K562 (cell line): ENCODE measurements at regions not wholly inside any gene's neighbourhood (a gene's known extent, or its start where the extent isn't known, plus 50 kb on each side); places are given as distances from the start of the nearest gene placed in this dataset.

Source experiments
- ATAC-seq: fragments of 200-7000 bp; cut with Tn5 transposase; 3 replicates; pipeline ENCODE4 v1.9.1; 2020; ENCODE audit warnings: moderate library complexity
- BruUV-seq: library from RNA; stranded (reverse); fragments of 400-500 nt; replicated peaks from 2 replicates; lab custom pipeline; 2021; lab: Mats Ljungman, UMichigan
- CTCF ChIA-PET: fragments of 300-600 bp; formaldehyde crosslinking; extraction: SDS; loops from one replicate; lab custom pipeline; 2021; ENCODE audit warnings: low intra/inter-chr PET ratio; lab: Yijun Ruan, JAX
- POLR2A ChIA-PET: fragments of 300-600, 350-650 bp; sonication (Branson Sonifier 250); formaldehyde crosslinking; extraction: SDS; loops from one replicate; lab custom pipeline; 2021; ENCODE audit warnings: antibody characterized with exemption, inconsistent platforms; lab: Yijun Ruan, JAX
- DNase-seq, 4 experiments: peaks; one replicate each; pipeline versions ENCODE4 v3.0.0 to v3.0.0-alpha.2; 2011 to 2018; ENCODE audit warnings: low spot score in 3 of 4, mixed read lengths in 3 of 4; ENCODE audit errors: extremely low read depth in 1 of 4
- FAIRE-seq: peaks from 2 replicates; lab custom pipeline; 2011; peaks lifted over from hg19 to GRCh38; lab: Jason Lieb, UNC
- H2AFZ ChIP-seq: 2 replicates; pipeline ENCODE4 v1.6.0; 2011; ENCODE audit warnings: low read depth, low read length, control low read depth, inconsistent platforms
- H3K27ac ChIP-seq: fragments of 200-600 bp; 3 replicates; pipeline ENCODE4 v1.8.0; 2011; ENCODE audit warnings: low read depth, mild to moderate bottlenecking, control low read depth, inconsistent platforms, low read length, moderate library complexity, mixed read lengths; ENCODE audit errors: extremely low read depth
- H3K27me3 ChIP-seq, 2 experiments: fragments of 300-600 bp in 1 of 2; 2 replicates in 1 of 2; 3 replicates in 1 of 2; pipeline versions ENCODE4 v1.6.0 to v1.8.0; 2011; ENCODE audit warnings: inconsistent platforms in 2 of 2, low read length in 2 of 2, mild to moderate bottlenecking in 1 of 2, mixed read lengths in 1 of 2, moderate library complexity in 1 of 2; ENCODE audit not compliant: control insufficient read depth in 2 of 2, insufficient read depth in 2 of 2
- H3K36me3 ChIP-seq: fragments of 300-600 bp; 3 replicates; pipeline ENCODE4 v1.8.0; 2011; ENCODE audit warnings: mild to moderate bottlenecking, low read length, inconsistent platforms; ENCODE audit not compliant: control insufficient read depth, insufficient read depth
- H3K4me1 ChIP-seq, 2 experiments: fragments of 200-600 bp in 1 of 2; replicated peaks in 1 of 2; 2 replicates in 1 of 2; 3 replicates in 1 of 2; pipeline versions ENCODE4 v1.5.1 to v1.8.0; 2011; ENCODE audit warnings: inconsistent platforms in 2 of 2, low read length in 2 of 2, mild to moderate bottlenecking in 1 of 2, mixed read lengths in 1 of 2, moderate library complexity in 1 of 2; ENCODE audit not compliant: control insufficient read depth in 2 of 2, insufficient read depth in 2 of 2
- H3K4me2 ChIP-seq: 2 replicates; pipeline ENCODE4 v1.6.1; 2011; ENCODE audit warnings: low read length, control low read depth, inconsistent platforms, mixed read lengths; ENCODE audit not compliant: insufficient read depth
- H3K4me3 ChIP-seq: fragments of 200-600 bp; sonication (generic), shearing (Covaris generic); 2 replicates; pipeline ENCODE4 v1.5.1; 2016; ENCODE audit warnings: control low read depth, inconsistent platforms
- H3K79me2 ChIP-seq: fragments of 200-600 bp; 3 replicates; pipeline ENCODE4 v1.8.0; 2011; ENCODE audit warnings: low read length, inconsistent platforms; ENCODE audit not compliant: control insufficient read depth, insufficient read depth
- H3K9ac ChIP-seq, 2 experiments: 2 replicates each; pipeline versions ENCODE4 v1.6.0 to v1.6.1; 2011; ENCODE audit warnings: low read depth in 2 of 2, low read length in 2 of 2, control low read depth in 1 of 2, inconsistent platforms in 1 of 2, mild to moderate bottlenecking in 1 of 2, mixed read lengths in 1 of 2; ENCODE audit not compliant: insufficient read depth in 1 of 2
- H3K9me1 ChIP-seq: one replicate; pipeline ENCODE4 v1.6.0; 2011; ENCODE audit warnings: inconsistent platforms, mild to moderate bottlenecking, low read length, moderate library complexity; ENCODE audit not compliant: control insufficient read depth, insufficient read depth
- H3K9me3 ChIP-seq: replicated peaks from 2 replicates; pipeline ENCODE4 v1.5.1; 2011; ENCODE audit warnings: low read depth, low read length, inconsistent platforms; ENCODE audit not compliant: control insufficient read depth, insufficient read depth
- H4K20me1 ChIP-seq: replicated peaks from 2 replicates; pipeline ENCODE4 v1.6.1; 2011; ENCODE audit warnings: low read length, inconsistent platforms, mixed read lengths; ENCODE audit not compliant: control insufficient read depth, insufficient read depth
- CBFA2T2 ChIP-seq: fragments of 450-650 bp; conservative IDR thresholded peaks from 2 replicates; pipeline ENCODE4 v1.6.1; 2017; ENCODE audit warnings: mild to moderate bottlenecking
- RAD51 ChIP-seq: fragments of 450-650 bp; IDR thresholded peaks from 2 replicates; pipeline ENCODE4 v1.7.1; 2016; ENCODE audit warnings: low read depth, mild to moderate bottlenecking, borderline replicate concordance
- ZNF436 ChIP-seq: fragments of 250-450, 450-650 bp; sonication (Bioruptor Pico); formaldehyde crosslinking; IDR thresholded peaks from 2 replicates; pipeline ENCODE4 v1.7.0; 2020; ENCODE audit warnings: mild to moderate bottlenecking
- whole genome bisulfite sequencing: fragments of 100-300 bp; shearing (Covaris generic); methylation state at CpG from one replicate; pipeline ENCODE4 v1.1.6; 2016; ENCODE audit warnings: low coverage, mixed read lengths; ENCODE audit not compliant: insufficient coverage; ENCODE audit errors: missing lambda C conversion rate; 5-methylcytosine and 5-hydroxymethylcytosine counted together
- in situ Hi-C: fragments of 300-500 bp; cut with MboI; formaldehyde crosslinking; loops from 4 replicates; pipeline ENCODE4 v1.15.0; 2018; ENCODE audit warnings: inconsistent platforms, mixed read lengths
- intact Hi-C: fragments of 100-400 bp; cut with micrococcal nuclease; formaldehyde crosslinking; loops from 2 replicates; pipeline ENCODE4 v1.14.2; 2022
- TF ChIP-seq, protein P1 (sequence below): fragments of 450-650 bp; formaldehyde crosslinking; IDR thresholded peaks from 2 replicates; pipeline ENCODE4 v1.4.0; 2020; ENCODE audit warnings: mild to moderate bottlenecking, mixed read lengths
- TF ChIP-seq, protein P2 (sequence below): fragments of 450-650 bp; IDR thresholded peaks from 2 replicates; pipeline ENCODE4 v1.6.1; 2016; ENCODE audit warnings: mild to moderate bottlenecking

DNA sequence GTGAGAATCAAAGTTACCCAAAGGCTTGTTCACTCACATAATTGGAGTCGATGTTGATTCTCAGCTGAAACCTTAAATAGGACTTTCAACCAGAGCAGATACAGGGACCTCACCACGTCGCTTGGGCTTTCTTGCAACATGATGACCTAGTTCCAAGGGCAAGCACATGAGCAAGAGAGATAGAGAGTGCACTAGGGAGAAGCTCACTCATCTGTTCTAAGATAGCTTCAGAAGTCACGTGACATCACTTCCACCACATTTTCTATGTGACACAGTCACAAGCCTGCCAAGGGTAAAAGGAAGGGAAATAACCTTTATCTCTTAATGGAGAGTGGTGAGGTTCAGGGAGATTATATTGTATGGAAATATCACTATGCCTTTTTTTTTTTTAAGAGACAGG, 470.1 kb upstream of the PLXNA2 start:
- no peak for FAIRE-seq
- in situ Hi-C loops, result no loop called here

More for the DNA sequence above, 470.1 kb upstream of the PLXNA2 start:
- Histone ChIP-seq H3K36me3 (no peaks in the 10 kb centered on the region), H3K27ac (no peak overlapping the region), H3K9me1 (no peaks in the 10 kb centered on the region), H3K4me1 (no peaks in the 10 kb centered on the region), H3K4me3 (no peak overlapping the region), H3K79me2 (no peaks in the 10 kb centered on the region), H4K20me1 (no peaks in the 10 kb centered on the region), H3K9ac (no peak overlapping the region), H2AFZ (no peak overlapping the region), H3K9me3 (no peaks in the 10 kb centered on the region; the same call in 1 of the 2 replicates), H3K27me3 (no peaks in the 10 kb centered on the region), H3K4me2 (no peak overlapping the region)
- no peak for ATAC-seq
- WGBS, result 2% methylated on average over 4 of the region's 4 CpGs
- BruUV-seq, result no TSS peak
- intact Hi-C loops, result no loop called here
- no peak for DNase-seq
- TF ChIP-seq CBFA2T2 (peak; percentile 35; the same call in 1 of the 2 replicates), ZNF436 (CRISPR knock-in tag) (no peak), RAD51 (peak; percentile 56; the same call in 1 of the 2 replicates)
- TF ChIP-seq, protein P1, sequence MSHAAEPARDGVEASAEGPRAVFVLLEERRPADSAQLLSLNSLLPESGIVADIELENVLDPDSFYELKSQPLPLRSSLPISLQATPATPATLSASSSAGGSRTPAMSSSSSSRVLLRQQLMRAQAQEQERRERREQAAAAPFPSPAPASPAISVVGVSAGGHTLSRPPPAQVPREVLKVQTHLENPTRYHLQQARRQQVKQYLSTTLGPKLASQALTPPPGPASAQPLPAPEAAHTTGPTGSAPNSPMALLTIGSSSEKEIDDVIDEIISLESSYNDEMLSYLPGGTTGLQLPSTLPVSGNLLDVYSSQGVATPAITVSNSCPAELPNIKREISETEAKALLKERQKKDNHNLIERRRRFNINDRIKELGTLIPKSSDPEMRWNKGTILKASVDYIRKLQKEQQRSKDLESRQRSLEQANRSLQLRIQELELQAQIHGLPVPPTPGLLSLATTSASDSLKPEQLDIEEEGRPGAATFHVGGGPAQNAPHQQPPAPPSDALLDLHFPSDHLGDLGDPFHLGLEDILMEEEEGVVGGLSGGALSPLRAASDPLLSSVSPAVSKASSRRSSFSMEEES (CRISPR knock-in tag), result peak; percentile 96
- TF ChIP-seq, protein P2, sequence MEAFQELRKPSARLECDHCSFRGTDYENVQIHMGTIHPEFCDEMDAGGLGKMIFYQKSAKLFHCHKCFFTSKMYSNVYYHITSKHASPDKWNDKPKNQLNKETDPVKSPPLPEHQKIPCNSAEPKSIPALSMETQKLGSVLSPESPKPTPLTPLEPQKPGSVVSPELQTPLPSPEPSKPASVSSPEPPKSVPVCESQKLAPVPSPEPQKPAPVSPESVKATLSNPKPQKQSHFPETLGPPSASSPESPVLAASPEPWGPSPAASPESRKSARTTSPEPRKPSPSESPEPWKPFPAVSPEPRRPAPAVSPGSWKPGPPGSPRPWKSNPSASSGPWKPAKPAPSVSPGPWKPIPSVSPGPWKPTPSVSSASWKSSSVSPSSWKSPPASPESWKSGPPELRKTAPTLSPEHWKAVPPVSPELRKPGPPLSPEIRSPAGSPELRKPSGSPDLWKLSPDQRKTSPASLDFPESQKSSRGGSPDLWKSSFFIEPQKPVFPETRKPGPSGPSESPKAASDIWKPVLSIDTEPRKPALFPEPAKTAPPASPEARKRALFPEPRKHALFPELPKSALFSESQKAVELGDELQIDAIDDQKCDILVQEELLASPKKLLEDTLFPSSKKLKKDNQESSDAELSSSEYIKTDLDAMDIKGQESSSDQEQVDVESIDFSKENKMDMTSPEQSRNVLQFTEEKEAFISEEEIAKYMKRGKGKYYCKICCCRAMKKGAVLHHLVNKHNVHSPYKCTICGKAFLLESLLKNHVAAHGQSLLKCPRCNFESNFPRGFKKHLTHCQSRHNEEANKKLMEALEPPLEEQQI, result no peak
- ChIA-PET CTCF (no interaction called here), POLR2A (no interaction called here)
